Fibroblast of lung (primary cell): ENCODE measurements at regions not wholly inside any gene's neighbourhood (a gene's known extent, or its start where the extent isn't known, plus 50 kb on each side); places are given as distances from the start of the nearest gene placed in this dataset.

ENCODE experiments used
- DNase-seq, 2 donors: peaks; one replicate each; pipeline versions ENCODE4 v3.0.0 to v3.0.0-alpha.2; 2010; ENCODE audit warnings: low read depth in 2 of 2
- H2AFZ ChIP-seq: 2 replicates; pipeline ENCODE4 v1.5.1; 2012; ENCODE audit warnings: low read length, control low read depth, inconsistent platforms
- H3K27ac ChIP-seq: 2 replicates; pipeline ENCODE4 v1.5.1; 2011; ENCODE audit warnings: low read length, control low read depth; ENCODE audit not compliant: insufficient read depth
- H3K27me3 ChIP-seq: 2 replicates; pipeline ENCODE4 v1.5.1; 2011; ENCODE audit warnings: mild to moderate bottlenecking, low read length; ENCODE audit not compliant: control insufficient read depth, insufficient read depth
- H3K36me3 ChIP-seq: 2 replicates; pipeline ENCODE4 v1.5.1; 2011; ENCODE audit warnings: low read length; ENCODE audit not compliant: control insufficient read depth, insufficient read depth
- H3K4me1 ChIP-seq: 2 replicates; pipeline ENCODE4 v1.5.1; 2011; ENCODE audit warnings: low read length; ENCODE audit not compliant: control insufficient read depth, insufficient read depth; ENCODE audit errors: extremely low read depth
- H3K4me2 ChIP-seq: 2 replicates; pipeline ENCODE4 v1.5.1; 2011; ENCODE audit warnings: low read length, control low read depth; ENCODE audit not compliant: insufficient read depth; ENCODE audit errors: extremely low read depth
- H3K4me3 ChIP-seq, 4 experiments: fragments of 200-600 bp in 1 of 4; sonication (generic) in 1 of 4; replicated peaks in 1 of 4; 2 replicates each; pipeline ENCODE4 v1.5.1; 2011 to 2016; ENCODE audit warnings: low read length in 4 of 4, low read depth in 3 of 4, mild to moderate bottlenecking in 3 of 4, control low read depth in 2 of 4, inconsistent platforms in 1 of 4, mixed read lengths in 1 of 4; ENCODE audit not compliant: insufficient read depth in 1 of 4; ENCODE audit errors: control extremely low read depth in 1 of 4
- H3K79me2 ChIP-seq: 2 replicates; pipeline ENCODE4 v1.5.1; 2012; ENCODE audit warnings: mild to moderate bottlenecking, low read length, inconsistent platforms; ENCODE audit not compliant: control insufficient read depth, insufficient read depth
- H3K9ac ChIP-seq: 2 replicates; pipeline ENCODE4 v1.5.1; 2011; ENCODE audit warnings: mild to moderate bottlenecking, low read length, control low read depth; ENCODE audit not compliant: insufficient read depth
- H3K9me3 ChIP-seq: 2 replicates; pipeline ENCODE4 v1.5.1; 2012; ENCODE audit warnings: low read depth, low read length; ENCODE audit not compliant: control insufficient read depth, insufficient read depth
- H4K20me1 ChIP-seq: 2 replicates; pipeline ENCODE4 v1.5.1; 2011; ENCODE audit warnings: low read length; ENCODE audit not compliant: control insufficient read depth, insufficient read depth; ENCODE audit errors: extremely low read depth
- EZH2 ChIP-seq: IDR thresholded peaks from 2 replicates; pipeline ENCODE4 v1.5.1; 2012; ENCODE audit warnings: low read length, control low read depth, mild to moderate bottlenecking; ENCODE audit errors: missing control alignments
- TF ChIP-seq, protein P1 (sequence below), 2 donors: IDR thresholded peaks in 1 of 2; conservative IDR thresholded peaks in 1 of 2; 1 replicate in 1 of 2; 2 replicates in 1 of 2; pipeline ENCODE4 v1.5.1; 2011 to 2012; ENCODE audit warnings: low read length in 2 of 2, control low read depth in 1 of 2, inconsistent platforms in 1 of 2, low read depth in 1 of 2, mild to moderate bottlenecking in 1 of 2

DNA sequence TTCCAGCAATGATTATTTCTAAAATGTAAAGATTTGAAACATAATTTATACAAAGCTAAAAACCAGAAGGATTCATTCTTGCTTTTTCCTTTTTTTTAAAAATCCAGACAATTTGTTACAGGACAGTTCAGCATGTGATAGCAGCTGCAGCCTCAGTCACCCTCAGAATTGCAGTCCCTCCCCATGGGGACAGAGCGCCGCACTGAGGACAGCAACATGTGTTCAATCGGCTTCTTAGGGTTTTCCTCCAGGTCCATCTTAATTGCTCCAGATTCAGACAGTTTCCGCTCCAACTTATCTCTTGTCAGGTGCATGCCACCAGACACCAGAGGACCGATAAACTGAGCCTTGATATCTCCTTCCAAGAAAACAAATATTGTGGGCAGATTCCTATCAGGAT is 134.9 kb upstream of the TBC1D5 start:
- Histone ChIP-seq H3K27me3 (no peaks in the 10 kb centered on the region), H3K9ac (no peak overlapping the region), H3K79me2 (no peaks in the 10 kb centered on the region), H3K4me3 (no peak overlapping the region), H3K36me3 (no peaks in the 10 kb centered on the region), H3K4me1 (no peaks in the 10 kb centered on the region), H3K27ac (no peak overlapping the region), H3K4me2 (no peak overlapping the region), H2AFZ (no peak overlapping the region), H4K20me1 (no peaks in the 10 kb centered on the region), H3K9me3 (no peaks in the 10 kb centered on the region)
- no peak for TF ChIP-seq EZH2
- TF ChIP-seq, protein P1, sequence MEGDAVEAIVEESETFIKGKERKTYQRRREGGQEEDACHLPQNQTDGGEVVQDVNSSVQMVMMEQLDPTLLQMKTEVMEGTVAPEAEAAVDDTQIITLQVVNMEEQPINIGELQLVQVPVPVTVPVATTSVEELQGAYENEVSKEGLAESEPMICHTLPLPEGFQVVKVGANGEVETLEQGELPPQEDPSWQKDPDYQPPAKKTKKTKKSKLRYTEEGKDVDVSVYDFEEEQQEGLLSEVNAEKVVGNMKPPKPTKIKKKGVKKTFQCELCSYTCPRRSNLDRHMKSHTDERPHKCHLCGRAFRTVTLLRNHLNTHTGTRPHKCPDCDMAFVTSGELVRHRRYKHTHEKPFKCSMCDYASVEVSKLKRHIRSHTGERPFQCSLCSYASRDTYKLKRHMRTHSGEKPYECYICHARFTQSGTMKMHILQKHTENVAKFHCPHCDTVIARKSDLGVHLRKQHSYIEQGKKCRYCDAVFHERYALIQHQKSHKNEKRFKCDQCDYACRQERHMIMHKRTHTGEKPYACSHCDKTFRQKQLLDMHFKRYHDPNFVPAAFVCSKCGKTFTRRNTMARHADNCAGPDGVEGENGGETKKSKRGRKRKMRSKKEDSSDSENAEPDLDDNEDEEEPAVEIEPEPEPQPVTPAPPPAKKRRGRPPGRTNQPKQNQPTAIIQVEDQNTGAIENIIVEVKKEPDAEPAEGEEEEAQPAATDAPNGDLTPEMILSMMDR (conservative IDR thresholded peaks at IDR 0.05 in 1 of 2, IDR thresholded peaks at IDR 0.05 in 1 of 2; ENCODE audit: low read depth in 1 of 2, low read length in 2 of 2) = no peak
- no peak for DNase-seq

DNA sequence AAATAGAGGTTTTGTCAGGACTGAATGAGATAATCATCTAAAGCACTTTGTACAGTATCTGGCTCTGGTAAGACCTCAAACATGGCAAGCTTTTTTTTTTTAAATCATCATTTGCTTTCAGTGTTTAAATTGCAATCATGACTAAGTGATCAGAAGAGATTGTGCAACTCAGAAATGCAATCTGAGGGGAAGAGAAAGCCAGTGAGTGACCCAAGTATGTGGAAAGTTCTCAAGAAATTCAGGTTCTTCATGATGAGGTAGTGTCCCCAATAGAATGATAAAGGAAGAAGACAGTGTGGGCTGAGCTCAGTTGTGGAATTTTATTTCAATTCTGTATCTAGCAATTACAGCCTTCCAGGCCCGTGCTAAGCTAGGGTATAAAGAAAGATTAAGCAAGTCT is 132.2 kb upstream of the TBC1D5 start:
- DNase-seq = no peak
- Histone ChIP-seq H3K4me2 (no peak overlapping the region), H3K36me3 (no peaks in the 10 kb centered on the region), H3K4me3 (no peak overlapping the region), H2AFZ (no peak overlapping the region), H3K27me3 (no peaks in the 10 kb centered on the region), H3K4me1 (no peaks in the 10 kb centered on the region), H3K27ac (no peak overlapping the region), H4K20me1 (no peaks in the 10 kb centered on the region), H3K79me2 (no peaks in the 10 kb centered on the region), H3K9me3 (no peaks in the 10 kb centered on the region), H3K9ac (no peak overlapping the region)
- no peak for TF ChIP-seq EZH2

DNA sequence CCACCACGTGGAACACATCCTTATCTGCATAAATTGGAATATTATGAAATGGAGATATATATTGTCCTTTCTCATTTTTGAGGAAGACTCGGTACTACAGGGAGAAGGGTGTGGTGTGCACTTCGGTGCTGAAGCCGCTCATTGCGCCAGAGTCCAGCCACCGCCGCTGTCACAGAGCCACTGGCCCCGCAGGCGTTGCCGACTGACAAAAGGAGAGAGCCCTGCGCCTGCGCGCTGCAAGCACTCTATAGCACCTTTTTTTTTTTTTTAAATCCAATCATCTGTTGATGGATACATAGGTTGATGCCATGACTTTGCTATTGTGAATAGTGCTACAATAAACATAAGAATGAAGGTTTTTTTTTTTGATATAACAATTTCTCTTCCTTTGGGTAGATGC is 130.0 kb upstream of the TBC1D5 start:
- H3K36me3 ChIP-seq = no peaks in the 10 kb centered on the region
- H3K9ac ChIP-seq = no peak overlapping the region
- no peak overlapping the region for H2AFZ ChIP-seq
- no peak for DNase-seq
- H3K27ac ChIP-seq = no peak overlapping the region
- H4K20me1 ChIP-seq = no peaks in the 10 kb centered on the region
- H3K79me2 ChIP-seq = no peaks in the 10 kb centered on the region
- no peaks in the 10 kb centered on the region for H3K27me3 ChIP-seq
- no peak overlapping the region for H3K4me2 ChIP-seq
- H3K4me3 ChIP-seq = no peak overlapping the region
- TF ChIP-seq, protein P1 (conservative IDR thresholded peaks at IDR 0.05 in 1 of 2, IDR thresholded peaks at IDR 0.05 in 1 of 2; ENCODE audit: low read depth in 1 of 2, low read length in 2 of 2) = no peak
- TF ChIP-seq EZH2 = no peak
- H3K4me1 ChIP-seq = no peaks in the 10 kb centered on the region
- H3K9me3 ChIP-seq = no peaks in the 10 kb centered on the region
